GM10248 (cell line): ENCODE measurements at regions not wholly inside any gene's neighbourhood (a gene's known extent, or its start where the extent isn't known, plus 50 kb on each side); places are given as distances from the start of the nearest gene placed in this dataset.

Source experiments
- CTCF ChIA-PET: fragments of 300-600 bp; sonication (Branson Sonifier 250); formaldehyde crosslinking; extraction: SDS; loops from one replicate; lab custom pipeline; 2021; ENCODE audit warnings: antibody characterized with exemption; lab: Yijun Ruan, JAX
- POLR2A ChIA-PET: fragments of 350-650 bp; sonication (Branson Sonifier 250); formaldehyde crosslinking; extraction: SDS; loops from one replicate; lab custom pipeline; 2020; ENCODE audit warnings: antibody characterized with exemption; lab: Yijun Ruan, JAX
- DNase-seq: peaks from one replicate; pipeline ENCODE4 v3.0.0; 2012; ENCODE audit errors: extremely low spot score
- CTCF ChIP-seq: IDR thresholded peaks from 2 replicates; pipeline ENCODE4 v1.5.1; 2012; ENCODE audit warnings: mild to moderate bottlenecking, low read depth; ENCODE audit errors: extremely low read depth, missing control alignments, control extremely low read depth

- no peak for DNase-seq
- ChIA-PET POLR2A (interaction anchor here (0.7 kb wide), 1 partner anchor 10 kb away, joined by 3 read pairs; no protein-coding TSS in a partner anchor), CTCF (interaction anchor here (1.3 to 2.7 kb wide), 2 partner anchors 8 to 13 kb away, joined by 4 to 12 read pairs; no protein-coding TSS in a partner anchor)
- no peak for TF ChIP-seq CTCF
Measured at GRCh38 chr20:43832961-43833360, 81.7 kb upstream of the TOX2 start.

- TF ChIP-seq CTCF: no peak
- POLR2A ChIA-PET: no interaction called here
- DNase-seq: no peak
- CTCF ChIA-PET: interaction anchor here (2.3 to 2.7 kb wide), 2 partner anchors 7 to 8 kb away, joined by 11 to 12 read pairs; no protein-coding TSS in a partner anchor
Measured at GRCh38 chr20:43832096-43832816, 82.4 kb upstream of the TOX2 start.

GRCh38 chr20:43831481-43832065 is 83.1 kb upstream of the TOX2 start:
- no peak for TF ChIP-seq CTCF

GRCh38 chr20:43830883-43831282 is 83.8 kb upstream of the TOX2 start:
- ChIA-PET POLR2A (no interaction called here), CTCF (interaction anchor here (0.7 to 2.3 kb wide), 2 partner anchors 9 to 250 kb away, joined by 3 to 11 read pairs; no protein-coding TSS in a partner anchor)
- TF ChIP-seq CTCF: no peak
- DNase-seq: no peak

More at GRCh38 chr20:43831481-43832065, 83.1 kb upstream of the TOX2 start:
- ChIA-PET POLR2A (no interaction called here), CTCF (interaction anchor here (2.3 kb wide), 1 partner anchor 8 kb away, joined by 11 read pairs; no protein-coding TSS in a partner anchor)
- DNase-seq: no peak

- ChIA-PET POLR2A (no interaction called here), CTCF (interaction anchor here (0.7 to 2.3 kb wide), 2 partner anchors 10 to 250 kb away, joined by 3 to 11 read pairs; no protein-coding TSS in a partner anchor)
- no peak for DNase-seq
- TF ChIP-seq CTCF: no peak
Measured at GRCh38 chr20:43829951-43830690, 84.5 kb upstream of the TOX2 start.
